GM19025 (cell line): ENCODE measurements at regions not wholly inside any gene's neighbourhood (a gene's known extent, or its start where the extent isn't known, plus 50 kb on each side); places are given as distances from the start of the nearest gene placed in this dataset.
"Not testable (repeated sequence)": the region's sequence is repeated elsewhere in the genome, so short reads cannot be mapped to it uniquely, and the experiment has no call there.

Experiments
- ATAC-seq: cut with Tn5 transposase; IDR thresholded peaks from one replicate; pipeline ENCODE4 v1.9.1; 2021; ENCODE audit warnings: mild to moderate bottlenecking, low read depth, moderate library complexity; ENCODE audit not compliant: unreplicated experiment

DNA sequence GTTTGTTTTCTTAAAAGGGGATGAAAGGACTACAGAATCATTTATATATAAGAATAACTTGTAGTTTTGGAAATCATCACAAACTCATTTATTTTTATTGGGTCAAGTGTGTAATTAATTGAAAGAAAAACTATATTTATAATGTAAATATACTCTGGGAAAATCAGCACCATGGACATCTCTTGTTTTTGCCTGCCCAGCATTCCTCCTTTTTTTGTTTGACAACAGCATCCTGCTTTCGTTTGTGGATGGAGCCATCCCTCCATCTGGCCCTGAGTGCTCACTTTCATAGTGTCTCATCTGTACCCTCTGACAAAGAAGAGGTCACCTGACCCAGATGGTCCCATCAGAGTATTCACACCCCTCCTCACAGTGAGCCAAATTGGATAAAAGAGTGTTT, 308.2 kb upstream of the HTR1E start:
- ATAC-seq, result no peak

DNA sequence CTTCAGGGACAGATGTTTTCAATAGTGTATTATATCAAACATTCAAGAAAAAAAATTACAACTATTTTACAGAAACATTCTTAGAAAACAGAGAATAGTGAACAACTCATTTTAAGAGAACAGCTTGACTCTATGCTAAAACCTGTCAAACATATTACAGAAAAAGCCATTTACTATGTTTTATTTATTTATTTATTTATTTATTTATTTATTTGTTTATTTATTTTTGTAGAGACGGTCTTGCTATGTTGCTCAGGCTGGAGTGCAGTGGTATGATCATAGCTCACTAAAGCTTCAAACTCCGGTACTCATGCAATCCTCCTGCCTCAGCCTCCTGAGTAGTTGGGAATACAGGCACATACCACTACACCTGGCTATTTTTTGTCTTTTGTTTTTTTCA, 317.9 kb upstream of the HTR1E start:
- no peak for ATAC-seq

DNA sequence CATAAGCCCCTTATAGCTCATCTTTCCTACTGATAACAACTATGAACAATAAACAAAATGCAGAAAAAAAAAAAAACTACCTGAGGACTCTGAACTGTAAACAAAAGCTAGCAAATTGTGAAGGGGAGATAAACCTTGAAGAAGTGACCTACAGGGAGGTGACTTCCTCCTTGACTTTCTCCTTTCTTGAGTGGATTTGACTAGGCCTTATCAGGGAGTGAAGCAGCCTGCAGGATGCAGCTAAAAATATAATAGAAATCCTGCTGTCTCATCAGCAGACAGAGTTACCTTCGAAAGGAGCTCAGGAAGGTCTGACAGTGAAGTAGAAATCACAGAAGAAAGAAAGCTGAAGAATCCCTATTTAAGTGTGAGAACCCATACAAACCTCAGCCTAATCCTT, 322.0 kb upstream of the HTR1E start:
- no peak for ATAC-seq

DNA sequence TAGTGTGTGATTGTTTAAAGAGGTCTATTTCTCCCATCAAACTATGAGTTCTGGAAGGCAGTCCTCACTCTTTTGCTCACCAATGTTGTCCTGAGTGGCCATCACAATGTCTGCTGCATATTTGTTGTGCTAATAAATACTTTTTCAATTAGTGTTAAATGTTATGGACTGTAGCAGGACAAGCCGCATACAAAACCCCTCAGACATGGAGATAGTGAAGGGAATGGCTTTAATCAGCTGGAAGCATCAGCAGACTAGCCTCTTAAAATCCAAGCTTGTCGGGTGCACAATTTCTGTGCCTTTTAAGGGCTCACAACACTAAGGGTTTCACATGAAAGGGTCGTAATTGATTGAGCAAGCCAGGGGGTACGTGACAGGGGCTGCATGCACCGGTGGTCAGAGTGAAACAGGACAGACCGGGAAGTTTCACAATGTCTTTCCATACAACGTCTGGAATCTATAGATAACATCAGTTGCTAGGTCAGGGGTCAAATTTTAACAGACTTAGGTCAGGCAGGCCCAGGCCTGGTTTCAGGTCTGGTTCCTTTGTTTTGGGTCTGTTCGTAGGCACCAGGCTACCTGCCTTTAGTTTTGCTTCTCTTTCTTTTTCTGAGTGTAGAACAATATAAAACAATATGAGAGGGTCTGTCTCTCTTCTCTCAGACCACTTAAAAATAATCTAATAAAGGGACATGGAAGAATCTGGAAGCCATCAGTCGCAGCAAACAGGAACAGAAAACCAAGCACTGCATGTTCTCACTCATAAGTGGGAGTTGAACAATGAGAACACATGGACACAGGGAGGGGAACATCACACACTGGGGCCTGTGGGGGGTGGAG, 327.6 kb upstream of the HTR1E start:
- no peak for ATAC-seq

DNA sequence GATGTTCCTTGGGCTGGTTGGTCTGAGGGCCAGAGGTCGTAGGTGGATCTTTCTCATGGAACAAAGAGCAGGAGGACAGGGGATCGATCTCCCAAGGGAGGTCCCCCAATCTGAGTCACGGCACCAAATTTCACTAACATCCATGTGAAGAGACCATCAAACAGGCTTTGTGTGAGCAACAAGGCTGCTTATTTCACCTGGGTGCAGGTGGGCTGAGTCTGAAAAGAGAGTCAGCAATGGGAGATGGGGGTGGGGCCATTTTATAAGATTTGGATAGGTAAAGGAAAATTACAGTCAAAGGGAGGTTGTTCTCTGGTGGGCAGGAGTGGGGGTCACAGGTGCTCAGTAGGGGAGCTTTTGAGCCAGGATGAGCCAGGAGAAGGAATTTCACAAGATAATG, 334.0 kb upstream of the HTR1E start:
- ATAC-seq, result not testable (repeated sequence)

DNA sequence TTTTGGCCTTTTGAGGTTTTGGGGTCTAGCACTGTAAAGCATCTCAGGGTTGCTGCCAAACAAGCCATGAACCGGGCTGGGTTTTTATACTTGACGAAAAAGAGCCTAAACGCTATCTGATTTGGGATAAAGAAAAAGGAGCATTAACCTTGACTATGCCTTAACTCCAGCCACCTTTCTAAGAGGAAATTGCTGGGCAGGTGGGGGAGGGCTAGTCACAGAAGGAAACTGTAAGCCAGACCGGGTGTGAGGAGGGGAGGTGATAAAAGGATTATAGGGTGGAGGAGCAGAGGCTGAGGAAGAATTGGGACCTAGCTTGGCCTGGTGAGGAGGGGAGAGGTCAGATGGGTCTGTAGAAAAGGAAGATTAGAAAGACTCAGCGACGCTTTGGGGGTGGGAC, 335.2 kb upstream of the HTR1E start:
- not testable (repeated sequence) for ATAC-seq

DNA sequence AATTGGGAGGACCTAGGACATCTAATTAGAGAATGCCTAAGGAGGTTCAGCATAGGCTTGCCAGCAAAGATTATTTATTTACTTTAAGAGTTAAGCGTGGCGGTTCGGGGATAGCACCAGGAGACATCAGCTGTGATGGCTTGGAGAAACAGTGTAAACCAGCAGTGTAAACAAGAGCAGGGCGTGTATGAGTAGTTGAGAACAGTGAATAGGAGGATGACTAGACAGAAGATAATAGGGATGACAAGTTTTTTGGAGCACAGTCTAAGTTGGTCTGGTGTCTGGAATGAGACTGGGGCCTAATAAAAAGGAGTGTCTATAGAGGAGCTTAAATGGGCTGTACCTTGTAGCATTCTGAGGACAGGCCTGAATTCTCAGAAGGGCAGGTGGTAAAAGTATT, 338.4 kb upstream of the HTR1E start:
- ATAC-seq, result not testable (repeated sequence)

DNA sequence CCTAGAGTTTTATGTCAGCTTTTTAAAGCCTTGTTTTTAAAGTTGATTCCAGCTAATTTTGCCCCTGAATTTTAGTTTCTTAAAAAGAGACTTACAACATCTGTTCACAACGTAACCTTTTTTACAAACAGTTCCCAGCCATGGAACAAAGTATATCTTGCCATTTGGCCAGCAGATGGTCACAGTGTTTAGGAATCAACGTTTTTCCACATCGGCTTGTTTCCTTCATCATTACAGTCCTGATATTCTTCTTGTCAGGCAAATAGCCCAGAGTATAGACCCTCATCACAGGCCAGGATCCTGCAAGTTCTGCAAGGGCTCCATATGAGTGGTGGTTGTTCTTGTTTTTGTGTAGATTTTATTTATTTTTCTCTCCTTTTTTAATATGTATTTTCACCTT, 341.7 kb upstream of the HTR1E start:
- no peak for ATAC-seq

DNA sequence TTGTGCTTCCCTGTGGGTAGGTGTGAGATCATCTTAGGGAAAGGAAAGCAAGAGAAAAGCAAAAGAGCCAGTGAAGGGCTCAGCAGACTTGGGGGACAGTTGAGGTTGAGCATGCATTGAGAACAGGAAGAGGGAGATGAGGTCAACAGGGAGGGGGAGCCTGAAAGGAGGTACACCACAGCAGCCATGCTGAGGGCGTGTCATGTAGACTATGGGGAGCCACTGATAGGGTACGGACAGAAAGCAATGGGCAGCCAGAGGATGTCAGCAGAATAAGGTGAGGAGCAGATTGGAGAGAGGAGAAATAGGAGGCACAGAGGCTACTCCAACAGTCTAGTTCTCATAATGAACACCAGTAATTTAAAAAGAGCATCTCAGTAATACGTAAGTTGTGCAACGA, 351.1 kb upstream of the HTR1E start:
- ATAC-seq, result no peak

DNA sequence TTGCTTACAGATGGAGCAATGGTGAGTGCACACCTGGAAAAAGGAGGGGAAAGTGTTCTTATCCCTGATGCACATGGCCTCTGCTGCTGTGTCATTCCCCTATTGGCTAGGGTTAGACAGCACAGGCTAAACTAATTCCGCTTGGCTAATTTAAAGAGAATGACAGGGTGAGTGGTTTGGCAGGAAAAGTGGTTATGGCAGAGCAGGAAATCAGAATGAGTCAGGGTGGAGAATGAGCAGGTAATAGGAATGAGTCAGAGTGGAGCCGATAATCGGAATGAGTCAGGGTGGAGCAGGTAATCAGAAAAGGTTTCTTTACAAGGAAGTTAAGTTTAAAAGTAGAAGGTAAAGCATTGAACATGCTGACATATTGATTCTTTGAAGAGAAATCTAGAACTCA, 355.5 kb upstream of the HTR1E start:
- ATAC-seq, result no peak

DNA sequence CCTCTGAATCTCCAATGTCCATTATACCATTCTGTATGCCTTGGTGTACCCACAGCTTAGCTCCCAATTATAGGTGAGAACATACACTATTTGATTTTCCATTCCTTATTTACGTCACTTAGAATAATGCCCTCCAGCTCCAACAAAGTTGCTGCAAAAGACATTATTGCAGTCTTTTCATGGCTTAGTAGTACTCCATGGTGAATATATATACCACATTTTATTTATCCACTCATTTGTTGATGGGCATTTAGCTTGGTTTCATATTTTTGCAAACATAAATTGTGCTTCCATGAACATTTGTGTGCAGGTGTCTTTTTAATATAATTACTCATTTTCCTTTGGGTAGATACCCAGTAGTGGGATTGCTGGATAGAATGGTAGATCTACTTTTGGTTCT, 374.1 kb upstream of the HTR1E start:
- no peak for ATAC-seq

DNA sequence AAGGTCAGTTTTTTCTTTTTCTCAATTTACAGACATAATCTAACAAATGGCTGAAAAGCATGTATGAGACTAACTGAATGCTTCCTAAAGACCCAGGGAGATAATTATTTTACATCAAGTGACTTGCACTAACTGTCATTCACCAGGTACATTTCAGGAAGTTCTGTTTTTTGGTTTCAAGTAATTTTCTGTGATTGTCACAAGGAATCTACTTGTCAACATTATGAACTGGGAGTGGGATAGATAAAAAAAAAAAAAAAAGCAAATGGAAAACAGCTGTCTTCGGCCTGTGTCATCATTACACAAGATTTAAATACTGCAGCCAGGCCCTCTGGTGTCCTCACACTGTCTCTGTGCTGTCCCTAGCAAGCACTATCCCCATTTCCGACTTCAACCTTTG, 379.0 kb upstream of the HTR1E start:
- ATAC-seq, result no peak

DNA sequence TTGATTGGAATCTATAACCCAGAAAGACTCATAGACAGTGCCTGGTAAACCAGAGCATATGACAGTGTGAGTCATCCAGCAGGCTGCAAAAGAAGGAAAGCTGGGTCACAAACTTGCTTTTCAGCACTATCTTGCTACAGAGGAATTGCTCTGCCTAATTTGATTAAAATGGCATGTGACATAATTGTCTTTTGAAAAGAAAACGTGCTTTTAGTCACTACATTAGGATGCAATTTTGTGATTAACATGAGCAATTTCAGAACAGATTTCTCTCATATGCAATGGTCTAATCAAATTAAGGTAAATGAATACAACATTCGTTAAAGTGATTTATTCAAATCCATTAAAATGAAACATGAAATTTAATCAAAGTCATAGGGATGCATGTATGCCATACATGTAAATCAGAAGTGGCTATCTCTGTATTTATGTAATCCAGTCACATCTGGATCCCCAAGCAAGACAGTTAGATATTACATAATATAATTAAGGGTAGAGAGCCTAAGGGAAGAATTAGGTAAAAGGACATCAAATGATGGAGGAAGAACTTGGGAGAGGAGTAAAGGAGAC, 400.0 kb upstream of the HTR1E start:
- ATAC-seq, result no peak

DNA sequence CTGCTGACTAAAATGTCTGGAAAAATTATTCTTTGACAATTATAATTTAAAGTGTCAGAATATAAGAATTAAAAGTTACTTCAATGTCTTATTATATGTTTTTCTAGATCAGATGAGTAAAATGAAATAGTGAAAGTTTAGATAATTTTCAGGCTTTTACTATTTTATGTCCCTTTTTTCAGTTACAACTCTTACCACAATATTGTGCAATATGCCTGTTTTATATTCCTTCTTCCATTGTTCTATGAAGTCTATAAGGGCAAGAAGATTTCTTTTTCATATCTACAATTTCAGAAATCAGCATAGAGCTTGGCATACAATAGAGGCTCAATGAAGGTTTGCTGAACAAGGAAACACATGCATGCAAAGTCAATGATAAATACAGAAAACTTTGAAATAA, 401.2 kb upstream of the HTR1E start:
- no peak for ATAC-seq

DNA sequence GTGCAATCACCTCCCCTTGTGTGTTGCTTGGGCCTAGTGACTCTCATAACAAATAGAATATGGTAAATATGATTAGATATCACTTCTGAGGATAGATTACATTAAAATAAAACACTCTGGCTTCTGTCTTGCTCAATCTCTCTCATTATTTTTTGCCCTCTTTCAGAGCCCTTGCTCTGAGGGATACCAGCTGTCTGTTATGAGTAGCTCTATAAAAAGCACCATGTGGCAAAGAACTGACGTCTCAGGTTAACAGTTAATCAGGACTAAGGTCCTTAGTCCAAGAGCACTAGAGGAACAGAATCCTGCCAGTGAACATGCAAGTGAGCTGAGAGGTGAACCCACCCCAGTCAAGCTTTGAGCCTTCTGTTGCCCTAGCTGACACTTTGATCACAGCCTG, 402.2 kb upstream of the HTR1E start:
- no peak for ATAC-seq

DNA sequence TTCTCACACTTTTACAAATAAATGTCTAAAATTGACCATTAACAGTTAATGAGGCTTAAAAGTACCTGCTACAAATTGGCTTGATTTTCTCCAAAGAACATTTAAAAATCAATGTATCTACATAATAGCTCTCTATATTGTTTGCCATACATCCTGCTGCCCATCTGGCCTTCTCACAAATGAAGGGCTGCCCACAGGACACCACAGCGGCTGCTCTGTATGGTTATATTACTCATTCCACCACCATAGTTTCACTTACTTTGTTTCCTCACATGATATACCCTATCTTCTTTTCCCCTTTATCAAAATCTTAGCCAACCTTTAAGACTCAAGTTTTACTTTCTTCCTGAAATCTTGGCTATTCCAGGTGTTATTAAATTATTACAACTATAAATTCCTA, 407.7 kb upstream of the HTR1E start:
- ATAC-seq, result no peak

DNA sequence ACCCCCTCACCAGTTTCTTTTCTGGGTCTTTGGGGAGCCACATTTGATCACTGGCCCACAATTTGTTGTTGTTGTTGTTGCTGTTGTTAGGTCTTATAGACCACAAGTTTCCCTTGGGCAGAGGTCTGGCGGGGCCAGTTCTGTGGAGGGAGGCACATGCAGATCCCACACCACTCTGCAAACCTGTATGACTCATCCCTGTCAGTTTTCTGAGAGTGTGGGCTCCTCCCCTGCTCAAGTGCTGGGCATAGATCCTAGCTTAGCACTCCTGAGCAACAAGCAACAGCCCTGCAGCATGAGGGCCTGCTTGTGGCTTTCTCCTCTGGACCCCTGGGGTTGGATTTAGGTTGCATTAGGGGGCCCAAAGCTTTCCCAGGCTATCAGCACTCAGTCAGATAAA, 411.1 kb upstream of the HTR1E start:
- ATAC-seq, result no peak

DNA sequence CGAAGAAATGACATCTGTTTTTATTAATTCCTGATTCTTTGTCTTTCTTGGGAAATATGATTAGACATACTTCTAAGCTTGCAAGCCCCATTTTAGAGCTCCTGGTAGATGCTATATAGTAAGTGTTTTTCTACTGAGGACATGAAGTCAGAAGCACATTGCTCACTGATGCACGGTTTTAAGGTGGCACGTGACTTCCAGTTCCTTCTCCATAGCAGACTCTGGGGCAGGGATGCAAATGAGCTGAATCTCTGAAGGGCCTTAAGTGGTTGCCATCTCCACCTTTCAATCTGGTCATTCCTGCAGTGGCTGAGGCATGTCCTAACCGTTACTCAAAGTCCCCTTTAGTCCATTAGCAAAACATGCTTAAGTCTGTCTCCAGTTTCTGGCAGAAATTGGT, 421.2 kb upstream of the HTR1E start:
- no peak for ATAC-seq

DNA sequence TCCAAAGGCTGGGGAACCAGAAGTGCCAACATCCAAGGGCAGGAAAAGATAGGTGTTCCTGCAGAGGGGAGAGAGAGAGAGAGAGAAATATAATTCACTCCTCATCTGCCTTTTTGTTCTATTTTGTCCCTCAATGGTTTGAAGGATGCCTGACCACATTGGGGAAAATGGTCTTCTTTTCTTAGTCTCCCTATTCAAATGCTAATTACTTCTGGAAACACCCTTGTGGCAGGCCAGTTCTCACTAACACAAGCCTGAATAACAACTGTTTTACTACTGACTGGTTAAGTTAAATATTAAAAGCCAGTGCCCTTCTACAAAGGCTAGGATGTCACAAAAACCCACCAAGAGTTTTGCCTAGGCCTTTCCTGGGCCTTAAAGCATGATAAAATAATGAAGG, 425.4 kb upstream of the HTR1E start:
- ATAC-seq, result no peak

DNA sequence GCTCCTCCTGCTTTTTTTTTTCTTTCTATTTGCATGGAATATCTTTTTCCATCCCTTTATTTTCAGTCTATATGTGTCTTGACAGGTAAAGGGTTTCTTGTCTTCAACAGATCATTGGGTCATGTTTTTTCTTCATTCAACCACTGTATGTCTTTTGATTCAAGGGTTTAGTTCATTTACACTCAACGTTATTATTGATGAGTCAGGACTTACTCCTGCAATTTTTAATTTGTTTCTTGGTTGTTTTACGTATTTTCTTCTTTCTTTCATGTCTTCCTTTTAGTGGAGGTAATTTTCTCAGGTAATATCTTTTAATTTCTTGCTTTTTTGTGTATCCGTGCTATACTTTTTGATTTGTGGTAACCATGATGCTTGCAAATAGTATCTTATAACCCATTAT, 429.1 kb upstream of the HTR1E start:
- no peak for ATAC-seq

DNA sequence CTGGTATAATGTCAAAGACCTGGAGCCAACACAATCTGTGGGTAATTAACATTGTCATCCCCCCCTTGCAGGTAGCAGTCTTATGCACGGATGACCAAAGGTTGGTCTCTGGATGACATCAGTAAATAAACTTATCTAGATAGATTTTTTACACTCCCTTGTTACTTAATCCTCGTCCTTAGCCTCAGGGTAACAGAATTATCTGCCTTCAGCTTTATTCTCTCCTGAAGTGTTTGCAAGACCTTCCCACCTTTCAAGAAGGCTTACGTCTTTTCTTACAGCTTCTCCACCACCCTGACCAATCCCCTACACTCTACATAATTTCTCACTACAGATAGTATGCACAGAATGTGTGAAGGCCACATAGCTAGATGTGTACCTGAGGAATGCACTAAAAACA, 434.8 kb upstream of the HTR1E start:
- no peak for ATAC-seq

DNA sequence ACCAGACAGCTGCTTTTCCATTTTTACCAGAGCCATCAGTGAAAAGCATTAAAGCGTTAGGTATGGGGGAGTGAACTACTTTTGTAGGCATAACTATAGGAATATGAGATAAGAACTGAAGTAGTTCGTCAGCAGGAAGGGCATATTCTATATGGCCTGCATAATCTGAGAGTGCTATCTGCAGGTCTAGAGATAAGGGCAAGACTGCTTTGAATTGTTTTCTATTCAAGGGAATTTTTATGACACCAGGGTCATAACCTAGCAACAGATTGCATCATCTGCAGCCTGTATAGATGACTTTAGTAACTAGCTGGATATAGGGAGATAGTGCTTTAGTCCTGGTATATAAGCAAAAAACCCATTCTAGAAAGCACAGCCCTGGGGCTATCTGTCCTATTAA, 437.3 kb upstream of the HTR1E start:
- ATAC-seq, result no peak
